ENCODE measurements at regions not wholly inside any gene's neighbourhood (a gene's known extent, or its start where the extent isn't known, plus 50 kb on each side); places are given as distances from the start of the nearest gene placed in this dataset.

DNA sequence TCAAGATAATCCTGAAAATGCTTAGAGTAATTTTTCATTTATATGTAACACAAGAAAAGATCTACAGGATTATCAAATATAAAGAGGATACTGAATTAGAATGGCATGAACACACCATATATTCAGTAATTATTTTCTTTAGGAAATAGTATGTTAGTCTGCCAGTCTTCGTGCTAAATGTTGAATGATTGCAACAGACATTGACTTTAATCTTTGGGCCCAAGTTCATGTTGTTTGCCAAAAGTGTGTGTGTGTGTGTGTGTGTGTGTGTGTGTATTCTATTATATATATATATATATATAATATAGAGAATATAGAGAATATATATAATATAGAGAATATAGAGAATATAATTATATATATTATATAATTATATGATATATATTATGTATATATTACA is 186.6 kb downstream of the TMEM47 start:
- no peaks in the 10 kb centered on the region for H3K9me3 ChIP-seq (ENCODE audit: control insufficient read depth, insufficient read depth, low read length)
- H3K79me1 ChIP-seq (ENCODE audit: low read depth in 1 of 2, low read length in 2 of 2) = no peaks in the 10 kb centered on the region
- no peak overlapping the region for H3K14ac ChIP-seq (replicated peaks; ENCODE audit: low read depth, low read length)
- no peak overlapping the region for H2AFZ ChIP-seq (replicated peaks; ENCODE audit: low read length, poor library complexity)
- H2AK5ac ChIP-seq (ENCODE audit: low read depth, low read length) = no peak overlapping the region
- ChIA-PET CTCF (no interaction called here), POLR2A (ENCODE audit: unreplicated experiment) (no interaction called here)
- H3K4ac ChIP-seq (ENCODE audit: low read depth, low read length) = no peak overlapping the region
- H2BK120ac ChIP-seq (ENCODE audit: low read depth, low read length) = no peak overlapping the region
- H3K4me2 ChIP-seq (ENCODE audit: low read depth, low read length) = no peak overlapping the region
- no peak overlapping the region for H3K4me3 ChIP-seq (ENCODE audit: insufficient read depth, low read depth, low read length)
- H3K56ac ChIP-seq (ENCODE audit: extremely low read depth, insufficient read depth, low read length) = no peak overlapping the region
- H2BK20ac ChIP-seq (ENCODE audit: low read depth, low read length) = no peak overlapping the region
- H3K36me3 ChIP-seq (ENCODE audit: control insufficient read depth, insufficient read depth, low read length) = no peaks in the 10 kb centered on the region
- intact Hi-C loops (cut with micrococcal nuclease) = no loop called here
- dilution Hi-C loops (cut with HindIII; ENCODE audit: low sequenced_read_pairs, unreplicated experiment) = no loop called here
- no peaks in the 10 kb centered on the region for H3K27me3 ChIP-seq (ENCODE audit: control insufficient read depth, insufficient read depth, low read length)
- in situ Hi-C loops (cut with MboI; ENCODE audit: low sequenced_read_pairs) = no loop called here
- H2BK15ac ChIP-seq (ENCODE audit: low read depth, low read length) = no peak overlapping the region
- ATAC-seq (ENCODE audit: low read depth) (no peak), DNase-seq (no peak)
- H3K9ac ChIP-seq (ENCODE audit: low read depth, low read length) = no peak overlapping the region
- no peaks in the 10 kb centered on the region for H3K9me1 ChIP-seq (ENCODE audit: insufficient read depth, low read length)
- H2AK9ac ChIP-seq (replicated peaks; ENCODE audit: low read depth, low read length, poor library complexity) = no peak overlapping the region
- H3K4me1 ChIP-seq (ENCODE audit: control insufficient read depth, insufficient read depth, low read length) = no peaks in the 10 kb centered on the region
- H3K18ac ChIP-seq (ENCODE audit: low read depth, low read length) = no peak overlapping the region
- no peak overlapping the region for H4K5ac ChIP-seq (ENCODE audit: low read depth, low read length)
- no peak overlapping the region for H4K8ac ChIP-seq (ENCODE audit: low read depth in 2 of 2, low read length in 2 of 2)
- H3K27ac ChIP-seq (ENCODE audit: insufficient read depth, low read length) = no peak overlapping the region
- H3K23ac ChIP-seq (ENCODE audit: low read depth, low read length) = no peak overlapping the region
- no peak overlapping the region for H4K91ac ChIP-seq (ENCODE audit: insufficient read depth, low read depth, low read length)
- no peak overlapping the region for H2BK5ac ChIP-seq (ENCODE audit: low read depth, low read length, poor library complexity, severe bottlenecking)
- no peak for TF ChIP-seq NFE2L2 (IDR thresholded peaks at IDR 0.05; ENCODE audit: low read depth, low read length)
- TF ChIP-seq RFX5 (IDR thresholded peaks at IDR 0.05; ENCODE audit: low read depth, low read length) = no peak
- no peak for TF ChIP-seq RCOR1 (IDR thresholded peaks at IDR 0.05; ENCODE audit: insufficient replicate concordance, low read length)
- TF ChIP-seq MAZ (IDR thresholded peaks at IDR 0.05; ENCODE audit: borderline replicate concordance, low read depth, low read length) = no peak
- TF ChIP-seq CHD1 (IDR thresholded peaks at IDR 0.05; ENCODE audit: low read depth, low read length) = no peak
- no peak for TF ChIP-seq CEBPB (IDR thresholded peaks at IDR 0.05; ENCODE audit: low read depth, low read length)
- TF ChIP-seq, protein P1, sequence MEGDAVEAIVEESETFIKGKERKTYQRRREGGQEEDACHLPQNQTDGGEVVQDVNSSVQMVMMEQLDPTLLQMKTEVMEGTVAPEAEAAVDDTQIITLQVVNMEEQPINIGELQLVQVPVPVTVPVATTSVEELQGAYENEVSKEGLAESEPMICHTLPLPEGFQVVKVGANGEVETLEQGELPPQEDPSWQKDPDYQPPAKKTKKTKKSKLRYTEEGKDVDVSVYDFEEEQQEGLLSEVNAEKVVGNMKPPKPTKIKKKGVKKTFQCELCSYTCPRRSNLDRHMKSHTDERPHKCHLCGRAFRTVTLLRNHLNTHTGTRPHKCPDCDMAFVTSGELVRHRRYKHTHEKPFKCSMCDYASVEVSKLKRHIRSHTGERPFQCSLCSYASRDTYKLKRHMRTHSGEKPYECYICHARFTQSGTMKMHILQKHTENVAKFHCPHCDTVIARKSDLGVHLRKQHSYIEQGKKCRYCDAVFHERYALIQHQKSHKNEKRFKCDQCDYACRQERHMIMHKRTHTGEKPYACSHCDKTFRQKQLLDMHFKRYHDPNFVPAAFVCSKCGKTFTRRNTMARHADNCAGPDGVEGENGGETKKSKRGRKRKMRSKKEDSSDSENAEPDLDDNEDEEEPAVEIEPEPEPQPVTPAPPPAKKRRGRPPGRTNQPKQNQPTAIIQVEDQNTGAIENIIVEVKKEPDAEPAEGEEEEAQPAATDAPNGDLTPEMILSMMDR (conservative IDR thresholded peaks at IDR 0.05; ENCODE audit: low read depth, low read length) = no peak
- TF ChIP-seq SMC3 (IDR thresholded peaks at IDR 0.05; ENCODE audit: low read depth, low read length) = no peak
- TF ChIP-seq, protein P2, sequence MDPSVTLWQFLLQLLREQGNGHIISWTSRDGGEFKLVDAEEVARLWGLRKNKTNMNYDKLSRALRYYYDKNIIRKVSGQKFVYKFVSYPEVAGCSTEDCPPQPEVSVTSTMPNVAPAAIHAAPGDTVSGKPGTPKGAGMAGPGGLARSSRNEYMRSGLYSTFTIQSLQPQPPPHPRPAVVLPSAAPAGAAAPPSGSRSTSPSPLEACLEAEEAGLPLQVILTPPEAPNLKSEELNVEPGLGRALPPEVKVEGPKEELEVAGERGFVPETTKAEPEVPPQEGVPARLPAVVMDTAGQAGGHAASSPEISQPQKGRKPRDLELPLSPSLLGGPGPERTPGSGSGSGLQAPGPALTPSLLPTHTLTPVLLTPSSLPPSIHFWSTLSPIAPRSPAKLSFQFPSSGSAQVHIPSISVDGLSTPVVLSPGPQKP (IDR thresholded peaks at IDR 0.05; ENCODE audit: borderline replicate concordance, low read depth, low read length) = no peak
- TF ChIP-seq BHLHE40 (IDR thresholded peaks at IDR 0.05; ENCODE audit: low read depth, low read length) = no peak
- TF ChIP-seq, protein P3, sequence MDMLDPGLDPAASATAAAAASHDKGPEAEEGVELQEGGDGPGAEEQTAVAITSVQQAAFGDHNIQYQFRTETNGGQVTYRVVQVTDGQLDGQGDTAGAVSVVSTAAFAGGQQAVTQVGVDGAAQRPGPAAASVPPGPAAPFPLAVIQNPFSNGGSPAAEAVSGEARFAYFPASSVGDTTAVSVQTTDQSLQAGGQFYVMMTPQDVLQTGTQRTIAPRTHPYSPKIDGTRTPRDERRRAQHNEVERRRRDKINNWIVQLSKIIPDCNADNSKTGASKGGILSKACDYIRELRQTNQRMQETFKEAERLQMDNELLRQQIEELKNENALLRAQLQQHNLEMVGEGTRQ (IDR thresholded peaks at IDR 0.05; ENCODE audit: low read depth, low read length) = no peak
- no peak for TF ChIP-seq MXI1 (IDR thresholded peaks at IDR 0.05; ENCODE audit: borderline replicate concordance, low read depth, low read length)
- TF ChIP-seq RAD21 (IDR thresholded peaks at IDR 0.05; ENCODE audit: low read length) = no peak
- WGBS, 2 experiments (ENCODE audit: extremely low coverage in 2 of 2, insufficient read length in 1 of 2) = no CpG with 5 or more reads among the region's 1 CpG
- no TSS peak for BruUV-seq (replicated peaks)
- H4K20me1 ChIP-seq (ENCODE audit: insufficient read depth, low read length) = no peaks in the 10 kb centered on the region

Measured in IMR-90 (cell line).